ENCODE measurements at regions not wholly inside any gene's neighbourhood (a gene's known extent, or its start where the extent isn't known, plus 50 kb on each side); places are given as distances from the start of the nearest gene placed in this dataset.

DNA sequence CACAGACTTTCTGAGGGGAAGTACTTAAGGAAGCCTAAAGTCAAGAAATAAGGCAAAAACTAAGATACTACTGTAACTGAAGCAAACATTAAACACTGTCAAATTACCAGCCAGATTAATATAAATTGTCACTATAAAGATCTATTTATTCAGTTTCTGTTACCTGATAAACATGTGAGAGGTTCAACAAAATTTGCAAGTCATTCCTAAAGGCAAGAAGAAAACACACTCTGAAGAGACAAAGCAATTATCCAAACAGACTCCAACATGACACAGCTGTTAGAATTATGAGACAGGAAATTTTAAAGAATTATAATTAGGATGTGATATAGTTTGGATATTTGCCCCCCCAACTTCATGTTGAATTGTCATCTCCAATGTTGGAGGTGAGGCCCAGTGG, 140.4 kb upstream of the COL3A1 start:
- TF ChIP-seq FOXA1 (IDR thresholded peaks at IDR 0.05) (no peak), BHLHE40 (IDR thresholded peaks at IDR 0.05; ENCODE audit: borderline replicate concordance) (no peak), FOXK2 (IDR thresholded peaks at IDR 0.05) (no peak), FOXM1 (IDR thresholded peaks at IDR 0.05; ENCODE audit: borderline replicate concordance) (no peak), SP1 (IDR thresholded peaks at IDR 0.05) (no peak), TARDBP (IDR thresholded peaks at IDR 0.05) (no peak), ZNF384 (IDR thresholded peaks at IDR 0.05) (no peak), ELF4 (IDR thresholded peaks at IDR 0.05) (no peak), ARNT (IDR thresholded peaks at IDR 0.05) (no peak), NFRKB (IDR thresholded peaks at IDR 0.05) (no peak)
- TF ChIP-seq, protein P1, sequence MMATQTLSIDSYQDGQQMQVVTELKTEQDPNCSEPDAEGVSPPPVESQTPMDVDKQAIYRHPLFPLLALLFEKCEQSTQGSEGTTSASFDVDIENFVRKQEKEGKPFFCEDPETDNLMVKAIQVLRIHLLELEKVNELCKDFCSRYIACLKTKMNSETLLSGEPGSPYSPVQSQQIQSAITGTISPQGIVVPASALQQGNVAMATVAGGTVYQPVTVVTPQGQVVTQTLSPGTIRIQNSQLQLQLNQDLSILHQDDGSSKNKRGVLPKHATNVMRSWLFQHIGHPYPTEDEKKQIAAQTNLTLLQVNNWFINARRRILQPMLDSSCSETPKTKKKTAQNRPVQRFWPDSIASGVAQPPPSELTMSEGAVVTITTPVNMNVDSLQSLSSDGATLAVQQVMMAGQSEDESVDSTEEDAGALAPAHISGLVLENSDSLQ (IDR thresholded peaks at IDR 0.05), result no peak

Data from HEK293T (cell line).